NCI-H1436 (cell line): ENCODE measurements at regions not wholly inside any gene's neighbourhood (a gene's known extent, or its start where the extent isn't known, plus 50 kb on each side); places are given as distances from the start of the nearest gene placed in this dataset.

Experiments used
- DNase-seq: peaks from one replicate; lab custom pipeline; 2025; lab: John Stamatoyannopoulos, UW

GRCh38 chr5:124463851-124464250, 282.6 kb downstream of the ZNF608 start:
- no peak for DNase-seq

- no peak for DNase-seq
These were observed 283.7 kb downstream of the ZNF608 start for GRCh38 chr5:124462751-124463150.

GRCh38 chr5:124461941-124462340, 284.5 kb downstream of the ZNF608 start:
- peak; percentile 86 for DNase-seq

- no peak for DNase-seq
These were observed 285.3 kb downstream of the ZNF608 start for GRCh38 chr5:124461157-124461556.

- DNase-seq, result no peak
These were observed 285.8 kb downstream of the ZNF608 start for GRCh38 chr5:124460642-124461041.

- no peak for DNase-seq
These were observed 286.5 kb downstream of the ZNF608 start for GRCh38 chr5:124459984-124460383.

- no peak for DNase-seq
These were observed 288.5 kb downstream of the ZNF608 start for GRCh38 chr5:124457901-124458300.

GRCh38 chr5:124457101-124457500, 289.3 kb downstream of the ZNF608 start:
- DNase-seq, result no peak

GRCh38 chr5:124456249-124456648, 290.2 kb downstream of the ZNF608 start:
- DNase-seq, result no peak

- no peak for DNase-seq
These were observed 292.4 kb downstream of the ZNF608 start for GRCh38 chr5:124454081-124454480.

GRCh38 chr5:124453221-124454051, 293.0 kb downstream of the ZNF608 start:
- DNase-seq, result no peak

- DNase-seq, result no peak
These were observed 294.0 kb downstream of the ZNF608 start for GRCh38 chr5:124452412-124452811.

- no peak for DNase-seq
These were observed 294.6 kb downstream of the ZNF608 start for GRCh38 chr5:124451721-124452383.

GRCh38 chr5:124446120-124446519, 300.3 kb downstream of the ZNF608 start:
- peak; percentile 25 for DNase-seq

- DNase-seq, result no peak
These were observed 301.3 kb downstream of the ZNF608 start for GRCh38 chr5:124445070-124445619.

- no peak for DNase-seq
These were observed 302.2 kb downstream of the ZNF608 start for GRCh38 chr5:124444147-124444775.

GRCh38 chr5:124440471-124440870, 306.0 kb downstream of the ZNF608 start:
- no peak for DNase-seq

GRCh38 chr5:124439609-124440008, 306.8 kb downstream of the ZNF608 start:
- no peak for DNase-seq

GRCh38 chr5:124438903-124439281, 307.5 kb downstream of the ZNF608 start:
- no peak for DNase-seq

GRCh38 chr5:124438026-124438902, 308.2 kb downstream of the ZNF608 start:
- no peak for DNase-seq

GRCh38 chr5:124436294-124436693, 310.1 kb downstream of the ZNF608 start:
- no peak for DNase-seq

- no peak for DNase-seq
These were observed 313.3 kb downstream of the ZNF608 start for GRCh38 chr5:124433170-124433569.
